HFFc6 (cell line): ENCODE measurements at regions not wholly inside any gene's neighbourhood (a gene's known extent, or its start where the extent isn't known, plus 50 kb on each side); places are given as distances from the start of the nearest gene placed in this dataset.

Experiments used
- DNase-seq: peaks from one replicate; pipeline ENCODE4 v3.0.0-alpha.2; 2018
- H3K27ac Mint-ChIP-seq: 2 replicates; pipeline ENCODE4 v1.8.0; 2020; ENCODE audit warnings: mild to moderate bottlenecking, mixed read lengths
- H3K27me3 Mint-ChIP-seq: 2 replicates; pipeline ENCODE4 v1.8.0; 2021; ENCODE audit warnings: mild to moderate bottlenecking, moderate library complexity, mixed read lengths; ENCODE audit not compliant: insufficient read depth
- H3K36me3 Mint-ChIP-seq: 2 replicates; pipeline ENCODE4 v1.8.0; 2021; ENCODE audit warnings: low read depth, mixed read lengths
- H3K4me1 Mint-ChIP-seq: 2 replicates; pipeline ENCODE4 v1.8.0; 2020; ENCODE audit warnings: low read depth, mixed read lengths
- H3K4me3 Mint-ChIP-seq: 2 replicates; pipeline ENCODE4 v1.8.0; 2020; ENCODE audit warnings: mild to moderate bottlenecking, moderate library complexity, mixed read lengths
- H3K9me3 Mint-ChIP-seq: 2 replicates; pipeline ENCODE4 v1.8.0; 2020; ENCODE audit warnings: mild to moderate bottlenecking, mixed read lengths
- CTCF ChIP-seq: fragments of 200-600 bp; sonication (generic); IDR thresholded peaks from 2 replicates; pipeline ENCODE4 v1.5.0; 2021; ENCODE audit warnings: antibody characterized with exemption, mild to moderate bottlenecking

DNA sequence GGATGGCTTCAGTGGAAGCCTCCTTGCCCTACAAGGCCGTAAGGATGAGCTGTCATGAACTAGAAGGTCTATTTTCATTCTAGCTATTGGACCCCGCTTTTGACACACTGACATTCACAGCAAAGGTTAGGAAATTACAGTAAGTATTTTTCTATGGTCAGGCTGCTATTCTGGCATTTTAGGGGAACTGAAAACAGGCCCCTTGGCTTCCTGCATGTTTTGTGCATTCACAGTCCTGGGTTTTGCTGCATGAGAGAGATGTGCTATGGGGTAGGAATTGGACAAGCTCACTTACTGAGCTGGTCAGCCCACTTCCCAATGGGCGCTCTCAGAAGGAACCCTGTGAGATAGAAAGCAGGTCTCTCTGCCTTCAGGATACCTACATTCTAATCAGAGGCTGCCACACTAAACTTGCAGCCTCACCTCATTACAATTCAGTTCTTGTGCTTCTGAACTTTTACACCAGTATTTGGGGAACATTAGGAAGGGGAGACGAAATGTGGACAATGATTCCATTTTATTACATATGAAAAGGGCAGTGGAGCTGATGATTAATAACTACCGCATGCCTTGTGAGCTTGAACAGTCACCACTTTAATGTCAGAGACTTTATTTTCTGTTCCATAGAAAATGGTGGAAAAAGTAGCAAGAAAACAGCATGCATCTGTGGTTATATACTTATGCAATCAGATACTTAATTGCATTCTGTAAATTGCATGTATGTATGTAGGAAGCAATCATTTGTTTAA is 86.6 kb upstream of the TAB2 start:
- TF ChIP-seq CTCF = no peak
- peaks cover 50% of the 10 kb centered on the region for H3K27me3 Mint-ChIP-seq
- DNase-seq = no peak
- peaks cover 13% of the 10 kb centered on the region; the same call in 1 of the 2 replicates for H3K36me3 Mint-ChIP-seq
- H3K27ac Mint-ChIP-seq = no peak overlapping the region
- peaks cover 9% of the 10 kb centered on the region; the same call in 1 of the 2 replicates for H3K9me3 Mint-ChIP-seq
- H3K4me1 Mint-ChIP-seq = peaks cover 45% of the 10 kb centered on the region
- no peak overlapping the region for H3K4me3 Mint-ChIP-seq

GRCh38 chr6:149231778-149232177 is 85.7 kb upstream of the TAB2 start:
- Mint-ChIP-seq H3K4me1 (peaks cover 45% of the 10 kb centered on the region), H3K27ac (no peak overlapping the region), H3K9me3 (peaks cover 10% of the 10 kb centered on the region; the same call in 1 of the 2 replicates), H3K4me3 (peak overlapping the region; percentile 34; the same call in 1 of the 2 replicates), H3K36me3 (peaks cover 16% of the 10 kb centered on the region; the same call in 1 of the 2 replicates), H3K27me3 (peaks cover 44% of the 10 kb centered on the region)
- DNase-seq = no peak
- TF ChIP-seq CTCF = no peak

DNA sequence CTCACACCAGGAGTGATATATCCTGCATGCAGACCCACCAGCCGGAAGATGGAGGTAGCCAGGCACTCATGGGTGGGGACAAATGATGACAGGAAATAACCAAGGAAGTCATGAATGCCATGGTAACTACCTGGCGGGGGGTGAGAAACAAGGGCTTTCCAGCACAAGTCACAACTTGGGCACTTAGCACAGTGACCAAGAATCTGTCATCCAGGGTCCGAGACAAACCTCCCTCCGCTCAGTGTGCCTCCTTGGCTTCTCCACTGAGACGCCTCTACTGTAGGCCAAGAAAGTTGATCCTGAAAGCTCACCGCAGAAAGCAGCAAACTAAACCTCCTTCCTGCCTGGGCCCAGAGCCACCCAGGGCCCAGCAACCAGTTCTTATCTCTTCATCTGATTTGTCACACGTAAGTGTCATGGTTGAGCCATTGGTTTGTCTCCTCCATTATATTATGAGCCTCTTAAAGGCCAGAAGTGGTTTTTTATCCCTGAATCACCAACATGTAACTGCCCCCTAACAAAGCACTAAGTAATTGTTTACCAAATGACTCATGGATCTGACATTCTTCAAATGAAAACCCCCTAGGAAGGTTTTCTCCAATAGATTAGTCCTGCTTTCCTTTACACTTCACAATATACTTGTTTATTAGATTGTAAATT is 84.3 kb upstream of the TAB2 start:
- TF ChIP-seq CTCF = no peak
- DNase-seq = peak; percentile 98
- Mint-ChIP-seq H3K4me1 (peaks cover 45% of the 10 kb centered on the region), H3K27me3 (peaks cover 41% of the 10 kb centered on the region), H3K27ac (peak overlapping the region; percentile 86), H3K4me3 (peak overlapping the region; percentile 73), H3K9me3 (peaks cover 24% of the 10 kb centered on the region), H3K36me3 (peaks cover 30% of the 10 kb centered on the region)

GRCh38 chr6:149234051-149234962 is 83.2 kb upstream of the TAB2 start:
- peak overlapping the region; percentile 73 for H3K4me3 Mint-ChIP-seq
- H3K36me3 Mint-ChIP-seq = peaks cover 41% of the 10 kb centered on the region
- TF ChIP-seq CTCF = no peak
- H3K27me3 Mint-ChIP-seq = peaks cover 33% of the 10 kb centered on the region
- peaks cover 45% of the 10 kb centered on the region for H3K4me1 Mint-ChIP-seq
- peak overlapping the region; percentile 86 for H3K27ac Mint-ChIP-seq
- peak; percentile 44 for DNase-seq
- peaks cover 35% of the 10 kb centered on the region for H3K9me3 Mint-ChIP-seq

DNA sequence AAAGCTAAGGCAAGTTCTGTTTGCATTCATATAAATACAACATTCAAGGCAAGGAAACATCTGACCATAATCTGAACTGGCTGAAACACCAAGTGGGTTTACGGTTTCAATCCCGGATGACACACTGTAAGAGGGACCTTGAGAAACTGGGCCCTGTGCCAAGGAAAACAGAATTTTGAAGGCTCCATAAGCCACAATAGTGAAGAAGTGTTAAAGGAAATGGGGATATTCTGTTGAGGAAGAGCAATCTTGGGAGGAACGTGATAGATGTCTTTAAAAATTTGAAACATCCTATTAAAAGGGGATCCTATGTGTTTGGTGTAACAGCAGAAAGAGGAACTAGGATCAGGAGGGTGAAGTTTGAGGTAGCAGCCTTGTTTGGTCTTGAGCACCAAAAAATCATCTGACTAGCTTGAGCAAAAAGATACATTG is 82.4 kb upstream of the TAB2 start:
- peaks cover 45% of the 10 kb centered on the region for H3K4me1 Mint-ChIP-seq
- no peak for TF ChIP-seq CTCF
- H3K4me3 Mint-ChIP-seq = no peak overlapping the region
- peaks cover 27% of the 10 kb centered on the region for H3K27me3 Mint-ChIP-seq
- H3K36me3 Mint-ChIP-seq = peaks cover 50% of the 10 kb centered on the region
- no peak overlapping the region for H3K27ac Mint-ChIP-seq
- DNase-seq = peak; percentile 35
- peaks cover 44% of the 10 kb centered on the region for H3K9me3 Mint-ChIP-seq
